WI38 (cell line): ENCODE measurements at regions not wholly inside any gene's neighbourhood (a gene's known extent, or its start where the extent isn't known, plus 50 kb on each side); places are given as distances from the start of the nearest gene placed in this dataset.
A peak's percentile ranks its signal among the peaks of the same experiment; 100 is the strongest.

Experiments used
- H3K4me3 ChIP-seq: 2 replicates; pipeline ENCODE4 v1.5.1; 2011; ENCODE audit warnings: low read depth, mild to moderate bottlenecking, control low read depth, low read length
- CTCF ChIP-seq: IDR thresholded peaks from 2 replicates; pipeline ENCODE4 v1.5.1; 2012; ENCODE audit warnings: low read depth, mild to moderate bottlenecking, control low read depth, low read length

- TF ChIP-seq CTCF: peak; percentile 84
Observed at GRCh38 chr11:15327786-15328231, 213.1 kb downstream of the INSC start.

DNA sequence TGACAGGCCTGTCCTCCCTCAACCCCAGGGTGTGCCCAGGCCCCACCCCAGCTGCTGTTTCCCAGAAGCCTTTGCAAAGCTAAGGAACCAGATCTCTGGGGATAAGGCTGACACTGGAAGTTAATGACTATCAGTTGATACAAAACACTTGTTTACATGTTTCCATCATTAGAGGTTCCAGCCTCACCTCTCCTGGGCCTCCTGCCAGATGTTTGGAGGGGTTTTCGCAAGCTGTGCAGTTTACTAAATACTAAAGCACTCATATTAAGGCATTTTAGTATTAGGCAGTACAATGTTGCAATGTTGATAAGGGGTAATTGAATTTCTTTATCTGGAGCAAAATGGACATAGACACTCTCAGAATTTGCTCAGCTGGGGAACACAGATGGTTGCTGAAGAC lies 218.7 kb downstream of the INSC start:
- TF ChIP-seq CTCF: no peak
- H3K4me3 ChIP-seq: no peak overlapping the region

More at GRCh38 chr11:15327786-15328231, 213.1 kb downstream of the INSC start:
- H3K4me3 ChIP-seq: no peak overlapping the region

- TF ChIP-seq CTCF: no peak
- no peak overlapping the region for H3K4me3 ChIP-seq
Observed at GRCh38 chr11:15334766-15335165, 220.0 kb downstream of the INSC start.

DNA sequence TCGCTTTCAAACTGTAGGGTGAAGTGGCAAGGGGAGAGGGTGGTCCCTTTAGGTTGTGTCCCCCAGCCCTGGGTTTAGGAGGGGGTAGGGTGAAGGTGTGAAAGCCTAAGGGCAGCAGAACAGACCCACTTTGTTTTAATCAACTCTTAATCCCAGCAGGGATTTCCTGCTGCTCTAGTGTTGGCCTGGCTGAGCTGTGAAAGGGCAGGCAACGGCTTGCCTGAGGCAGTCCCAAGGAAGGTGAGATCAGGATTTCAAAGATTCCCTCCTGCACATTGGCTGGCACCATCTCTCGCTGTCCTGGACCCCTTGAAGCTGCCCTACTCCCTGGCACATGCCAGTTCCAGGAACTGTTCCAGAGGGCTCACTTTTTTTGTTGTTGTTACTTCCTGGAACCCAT lies 221.3 kb downstream of the INSC start:
- no peak for TF ChIP-seq CTCF
- no peak overlapping the region for H3K4me3 ChIP-seq

DNA sequence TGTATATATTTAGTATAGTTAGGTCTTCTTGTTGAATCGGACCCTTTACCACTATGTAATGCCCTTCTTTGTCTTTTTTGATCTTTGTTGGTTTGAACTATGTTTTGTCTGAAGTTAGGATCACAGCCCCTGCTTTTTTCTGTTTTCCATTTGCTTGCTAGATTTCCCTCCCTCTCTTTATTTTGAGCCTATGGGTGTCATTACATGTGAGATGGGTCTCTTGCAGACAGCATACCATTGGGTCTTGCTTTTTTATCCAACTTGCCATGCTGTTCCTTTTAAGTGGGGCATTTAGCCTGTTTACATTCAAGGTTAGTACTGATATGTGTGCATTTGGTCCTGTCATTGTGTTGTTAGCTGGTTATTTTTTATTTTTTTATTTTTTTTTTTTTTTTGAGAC lies 224.6 kb downstream of the INSC start:
- H3K4me3 ChIP-seq: no peak overlapping the region
- TF ChIP-seq CTCF: no peak

GRCh38 chr11:15341587-15341986 lies 226.9 kb downstream of the INSC start:
- H3K4me3 ChIP-seq: no peak overlapping the region
- TF ChIP-seq CTCF: no peak

GRCh38 chr11:15342163-15342562 lies 227.4 kb downstream of the INSC start:
- no peak overlapping the region for H3K4me3 ChIP-seq
- no peak for TF ChIP-seq CTCF
